GM19351 (cell line): ENCODE measurements at regions not wholly inside any gene's neighbourhood (a gene's known extent, or its start where the extent isn't known, plus 50 kb on each side); places are given as distances from the start of the nearest gene placed in this dataset.
A peak's percentile ranks its signal among the peaks of the same experiment; 100 is the strongest.

Experiments used
- ATAC-seq: cut with Tn5 transposase; IDR thresholded peaks from one replicate; pipeline ENCODE4 v1.9.1; 2021; ENCODE audit warnings: mild to moderate bottlenecking, moderate library complexity; ENCODE audit not compliant: unreplicated experiment

GRCh38 chr2:128467321-128467969 is 148.8 kb upstream of the HS6ST1 start:
- no peak for ATAC-seq

DNA sequence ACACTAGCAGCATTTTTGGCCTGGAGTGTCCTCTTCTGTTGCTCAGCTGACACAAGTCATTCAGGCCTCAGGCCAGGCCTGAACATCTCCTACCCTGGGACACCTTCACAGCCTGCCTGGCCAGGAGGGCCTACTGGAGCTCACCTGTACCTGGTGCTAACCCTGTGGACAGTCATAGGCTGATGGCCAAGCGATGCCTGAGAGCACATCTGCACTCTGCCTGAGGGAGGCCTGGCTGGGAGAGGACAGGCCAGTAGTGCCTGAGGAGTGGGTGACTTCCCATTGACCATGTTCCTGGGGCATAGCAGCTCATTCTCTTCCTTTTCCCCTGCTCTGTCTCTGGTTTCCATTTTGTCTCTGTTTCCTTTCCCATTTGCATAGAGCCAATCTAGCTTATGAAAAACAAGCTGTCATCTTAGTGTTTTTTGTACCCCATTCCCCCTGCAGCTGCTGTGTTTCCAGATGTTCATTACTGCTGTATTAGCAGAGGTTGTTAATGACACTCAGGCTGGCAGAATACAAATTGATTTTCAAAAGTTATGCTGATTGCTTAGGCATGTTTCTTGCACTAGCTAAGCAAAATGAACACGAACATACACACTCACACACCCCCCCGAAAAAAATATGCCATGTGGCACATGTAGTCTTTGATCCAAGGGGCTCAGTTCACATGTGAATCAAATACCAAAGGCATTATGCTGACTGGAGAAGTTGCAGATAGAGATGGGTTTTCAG is 149.7 kb upstream of the HS6ST1 start:
- ATAC-seq = no peak

GRCh38 chr2:128469203-128469602 is 150.5 kb upstream of the HS6ST1 start:
- no peak for ATAC-seq

DNA sequence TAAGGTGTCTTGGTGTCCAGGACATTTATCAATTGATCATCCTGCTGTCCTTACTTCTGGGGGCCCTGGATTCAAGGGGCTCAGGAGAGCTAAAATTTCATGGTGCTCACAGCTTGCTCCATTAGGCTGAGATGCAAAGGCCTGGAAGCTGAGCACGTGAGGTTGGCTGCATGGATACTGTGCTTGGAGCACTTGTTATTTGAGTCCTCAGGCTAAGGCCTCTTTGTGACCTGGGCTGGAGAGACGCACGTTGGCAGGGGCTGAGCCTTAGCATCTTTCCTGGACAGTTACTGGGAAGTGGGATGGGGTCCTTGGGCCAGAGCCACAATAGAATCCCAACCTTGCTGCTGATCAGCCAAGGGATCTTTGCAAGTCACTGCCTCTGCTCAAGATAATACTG is 151.2 kb upstream of the HS6ST1 start:
- ATAC-seq = no peak

- ATAC-seq = peak; percentile 31
These were observed 154.1 kb upstream of the HS6ST1 start for GRCh38 chr2:128472789-128473174.

GRCh38 chr2:128473175-128474035 is 154.7 kb upstream of the HS6ST1 start:
- peak; percentile 72 for ATAC-seq

- ATAC-seq = no peak
These were observed 155.6 kb upstream of the HS6ST1 start for GRCh38 chr2:128474036-128474955.

DNA sequence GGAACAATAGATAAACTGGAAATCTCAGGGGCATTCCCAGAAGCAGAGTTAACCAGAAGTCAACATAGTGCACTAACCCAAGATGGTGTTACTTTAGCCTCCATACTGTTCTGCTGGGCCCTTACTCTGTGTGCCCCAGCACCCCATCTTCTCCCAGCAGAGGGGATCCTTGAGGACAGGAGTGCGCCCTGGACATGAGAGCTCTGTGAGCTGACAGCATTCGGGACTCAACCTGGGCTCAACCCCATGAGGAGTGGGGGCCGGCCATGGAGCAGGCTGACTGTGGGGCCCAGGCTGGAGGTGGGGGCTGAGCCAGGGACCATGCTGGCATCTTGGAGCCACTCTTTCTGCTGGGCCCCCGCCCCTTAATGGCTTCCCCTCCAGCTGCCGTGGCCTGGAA is 156.3 kb upstream of the HS6ST1 start:
- ATAC-seq = no peak

DNA sequence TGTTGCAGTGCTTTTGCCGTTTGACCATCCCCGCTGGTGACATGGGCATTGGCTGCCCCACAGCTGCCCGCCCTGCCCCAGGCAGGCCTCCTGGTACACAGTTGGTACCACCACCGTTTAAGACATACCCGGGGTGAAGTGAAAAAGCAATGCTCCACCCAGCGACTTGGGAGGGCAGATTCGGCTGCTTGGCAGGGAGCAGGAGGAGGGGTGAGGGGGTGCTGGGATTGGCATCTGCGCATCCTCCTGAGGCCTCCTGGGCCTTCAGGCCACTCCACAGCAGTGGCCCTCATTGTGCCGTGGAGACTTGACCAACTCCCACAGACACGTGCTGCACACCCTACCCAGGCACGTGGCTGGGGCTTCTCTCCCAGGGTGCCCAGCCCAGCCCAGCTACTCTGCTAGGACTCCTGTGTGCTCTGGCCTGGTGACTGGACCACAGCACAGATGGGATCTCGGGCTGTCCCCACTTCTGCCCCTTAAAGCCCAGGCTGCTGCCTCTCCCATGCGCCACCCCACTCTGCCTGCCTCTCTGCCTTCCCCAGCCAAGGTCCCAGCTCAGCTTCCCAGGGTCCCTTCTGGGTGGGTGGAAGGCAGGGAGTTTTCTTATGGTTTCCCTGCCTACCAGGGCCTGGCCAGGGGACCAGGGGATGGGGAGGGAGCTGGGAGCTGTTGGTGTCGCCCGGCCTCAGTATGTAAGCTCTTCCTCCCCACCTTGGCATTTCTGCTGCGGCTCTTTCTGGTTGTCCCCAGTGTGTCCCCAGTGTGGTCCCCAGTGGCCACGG is 157.0 kb upstream of the HS6ST1 start:
- no peak for ATAC-seq

GRCh38 chr2:128477026-128477820 is 158.6 kb upstream of the HS6ST1 start:
- no peak for ATAC-seq

DNA sequence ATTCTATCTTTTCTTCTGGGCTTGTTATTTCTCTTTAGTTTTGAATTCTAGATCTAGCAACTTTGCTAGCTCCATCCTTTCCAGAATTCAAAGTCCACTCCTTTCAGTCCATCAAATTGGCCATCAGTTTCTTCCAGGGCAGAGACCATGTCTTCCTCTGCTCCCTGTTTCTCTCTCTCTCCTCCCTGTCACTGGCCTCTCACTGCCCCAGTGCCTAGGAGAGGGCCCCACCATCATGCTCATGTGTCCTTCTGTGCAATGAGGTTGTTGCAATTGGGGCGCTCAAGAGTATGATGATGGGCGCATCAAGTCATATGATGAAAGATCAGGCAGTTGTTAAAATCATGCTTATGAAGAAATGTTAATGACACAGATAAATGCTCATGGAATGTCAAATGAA is 159.2 kb upstream of the HS6ST1 start:
- no peak for ATAC-seq

DNA sequence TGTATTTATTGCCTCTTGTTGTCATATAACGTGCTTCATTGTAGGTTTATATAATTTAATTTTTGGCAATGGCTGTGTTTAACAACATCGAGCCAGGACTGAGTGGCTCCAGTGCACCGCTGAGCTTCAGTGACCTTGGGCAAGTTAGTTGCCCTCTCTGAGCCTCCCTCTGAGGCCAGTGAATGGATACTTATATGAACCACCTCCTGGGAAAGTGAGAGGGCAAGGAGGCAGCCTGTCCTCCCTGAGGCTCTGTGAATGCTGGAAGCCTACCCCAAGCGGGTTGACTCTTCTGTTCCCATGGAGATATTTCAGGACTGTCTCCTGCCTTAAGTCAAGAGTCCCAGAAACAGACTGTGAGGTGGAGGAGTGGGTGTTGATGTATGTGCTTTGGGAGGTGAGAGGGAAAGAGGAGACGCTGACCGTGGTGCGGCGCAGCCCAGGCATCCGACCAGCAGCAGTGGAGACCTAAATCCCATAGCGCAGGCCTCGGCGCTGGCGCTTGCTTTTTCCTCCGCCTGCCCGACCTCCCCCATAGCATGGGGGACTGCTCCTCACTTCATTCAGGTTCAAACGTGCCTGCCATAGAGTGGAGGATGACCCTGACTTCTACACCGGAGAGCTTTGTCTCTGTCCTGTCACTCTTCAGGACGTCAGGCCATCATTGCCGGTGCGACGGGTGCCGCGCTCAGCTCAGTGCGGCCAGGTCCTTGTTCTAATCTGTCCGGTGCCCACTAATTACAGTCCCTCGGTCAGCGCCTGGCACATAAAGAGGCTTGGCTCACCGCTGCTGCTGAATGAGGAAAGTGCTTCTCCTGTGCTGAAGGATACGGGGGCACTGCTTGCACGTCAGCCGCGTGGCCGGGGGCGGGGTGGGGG is 167.3 kb upstream of the HS6ST1 start:
- ATAC-seq = no peak

GRCh38 chr2:128486640-128487375 is 168.1 kb upstream of the HS6ST1 start:
- no peak for ATAC-seq

DNA sequence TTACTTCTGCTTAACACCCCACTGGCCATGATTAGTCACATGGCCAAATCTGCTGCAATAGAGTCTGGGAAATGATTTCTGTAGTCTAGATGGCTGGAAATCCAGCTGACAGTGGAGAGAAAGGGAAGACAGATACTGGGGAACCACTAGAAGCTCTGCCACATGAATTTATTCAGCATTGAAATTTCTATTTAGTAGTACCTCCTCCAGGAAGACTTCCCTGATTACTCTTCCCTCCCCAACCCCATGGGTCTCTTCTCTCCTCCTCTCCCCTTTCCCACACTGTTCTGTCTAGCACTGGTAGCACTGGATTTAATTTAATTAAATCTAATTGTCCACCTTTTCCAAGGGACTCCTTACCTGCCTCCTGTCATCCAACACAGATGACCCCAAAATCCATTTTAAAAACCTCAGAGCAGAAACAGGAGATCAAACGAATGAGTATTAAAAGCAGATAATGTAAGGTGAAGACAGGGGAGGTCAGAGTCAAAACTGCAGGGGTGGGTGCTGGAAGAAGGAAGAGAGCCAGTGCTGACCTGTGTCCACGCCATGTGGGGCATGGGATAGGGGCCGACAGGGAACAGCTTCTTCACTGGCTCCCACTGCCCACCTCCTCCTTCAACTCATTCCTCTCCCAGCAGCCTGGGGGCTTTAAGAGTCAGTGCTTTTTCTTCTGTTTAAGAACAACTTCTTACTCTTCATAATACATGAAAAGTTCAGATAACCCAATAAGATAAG is 169.2 kb upstream of the HS6ST1 start:
- no peak for ATAC-seq

DNA sequence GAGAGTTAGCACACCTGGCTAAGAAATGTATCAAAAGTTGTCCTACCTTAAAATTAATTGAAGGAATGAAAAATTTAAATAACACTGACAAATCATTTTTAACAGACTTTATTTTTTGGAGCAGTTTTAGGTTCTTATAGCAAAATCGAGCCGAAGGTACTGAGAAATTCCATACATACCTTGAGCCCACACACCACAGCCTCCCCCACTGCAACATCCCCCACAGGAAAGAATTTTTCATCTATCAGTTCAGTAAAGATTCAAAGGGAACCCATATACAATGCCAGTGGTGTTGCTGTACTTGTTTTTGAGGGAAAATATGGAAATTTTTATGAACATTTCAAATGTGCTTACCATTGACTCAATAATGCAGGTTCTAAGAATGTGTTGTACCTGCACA is 169.8 kb upstream of the HS6ST1 start:
- no peak for ATAC-seq

DNA sequence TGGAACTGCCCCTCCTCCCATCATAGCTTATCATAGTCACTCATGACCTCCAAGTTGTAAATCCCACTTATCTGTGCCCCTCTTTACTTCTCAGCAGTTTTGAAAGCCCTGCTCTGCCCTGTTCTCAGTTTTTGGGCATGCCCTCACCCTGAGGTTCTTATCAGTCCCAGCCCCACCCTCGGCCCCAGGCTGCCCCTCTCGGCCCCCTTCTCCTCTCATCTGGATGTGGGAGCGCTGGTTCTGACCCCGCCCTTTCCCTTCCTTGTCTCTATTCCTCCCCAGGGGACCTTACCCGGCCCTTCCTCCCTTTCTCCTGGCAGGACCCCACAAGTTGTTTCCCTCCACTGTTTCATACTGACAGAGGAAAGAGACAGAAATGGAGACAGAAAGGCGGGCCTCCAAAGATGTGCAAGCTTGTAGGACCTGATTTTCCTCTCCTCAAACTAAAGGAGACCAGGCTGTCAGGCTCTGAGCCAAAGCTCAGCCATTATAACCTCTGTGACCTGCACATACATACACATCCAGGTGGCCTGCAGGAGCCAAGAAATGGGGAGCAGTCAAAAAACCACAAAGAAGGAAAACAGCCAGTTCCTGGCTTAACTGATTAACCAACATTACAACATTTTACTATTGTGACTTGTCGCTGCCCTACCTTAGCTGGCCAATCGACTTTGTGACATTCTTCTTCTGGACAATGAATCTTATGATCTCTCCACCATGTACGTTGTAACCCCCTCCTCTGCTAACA is 171.0 kb upstream of the HS6ST1 start:
- ATAC-seq = no peak
